IMR-90 (cell line): ENCODE measurements at regions not wholly inside any gene's neighbourhood (a gene's known extent, or its start where the extent isn't known, plus 50 kb on each side); places are given as distances from the start of the nearest gene placed in this dataset.

Source experiments
- ATAC-seq: fragments of 200-7000 bp; cut with Tn5 transposase; 2 replicates; pipeline ENCODE4 v1.9.1; 2020; ENCODE audit warnings: low read depth, mild to moderate bottlenecking, moderate library complexity
- BruUV-seq: library from RNA; stranded (reverse); fragments of 400-500 nt; replicated peaks from 2 replicates; lab custom pipeline; 2021; lab: Mats Ljungman, UMichigan
- CTCF ChIA-PET: fragments of 300-600 bp; formaldehyde crosslinking; extraction: SDS; loops from one replicate; lab custom pipeline; 2021; ENCODE audit warnings: antibody characterized with exemption; lab: Yijun Ruan, JAX
- POLR2A ChIA-PET: fragments of 300-600 bp; sonication (Branson Sonifier 250); formaldehyde crosslinking; loops from one replicate; lab custom pipeline; 2022; ENCODE audit warnings: antibody characterized with exemption; ENCODE audit not compliant: unreplicated experiment; lab: Charles Lee
- DNase-seq: peaks from one replicate; pipeline ENCODE4 v3.0.0; 2013
- H2AFZ ChIP-seq: replicated peaks from 2 replicates; pipeline ENCODE3; 2013; ENCODE audit warnings: low read length, mild to moderate bottlenecking; ENCODE audit not compliant: poor library complexity
- H2AK5ac ChIP-seq: 2 replicates; pipeline ENCODE4 v1.6.1; 2013; ENCODE audit warnings: low read depth, low read length, inconsistent platforms
- H2AK9ac ChIP-seq: replicated peaks from 2 replicates; pipeline ENCODE3; 2013; ENCODE audit warnings: mild to moderate bottlenecking, low read depth, low read length, moderate library complexity; ENCODE audit not compliant: poor library complexity
- H2BK120ac ChIP-seq: 2 replicates; pipeline ENCODE4 v1.6.1; 2013; ENCODE audit warnings: low read depth, low read length, inconsistent platforms
- H2BK15ac ChIP-seq: 3 replicates; pipeline ENCODE4 v1.6.1; 2013; ENCODE audit warnings: low read depth, low read length, inconsistent platforms
- H2BK20ac ChIP-seq: 2 replicates; pipeline ENCODE4 v1.6.1; 2013; ENCODE audit warnings: low read depth, mild to moderate bottlenecking, inconsistent platforms, low read length, moderate library complexity
- H2BK5ac ChIP-seq: 2 replicates; pipeline ENCODE4 v1.6.1; 2013; ENCODE audit warnings: mild to moderate bottlenecking, low read depth, low read length, inconsistent platforms; ENCODE audit not compliant: poor library complexity, severe bottlenecking
- H3K14ac ChIP-seq: replicated peaks from 2 replicates; pipeline ENCODE4 v1.6.1; 2013; ENCODE audit warnings: low read depth, low read length, inconsistent platforms
- H3K18ac ChIP-seq: 2 replicates; pipeline ENCODE4 v1.6.1; 2013; ENCODE audit warnings: low read depth, low read length, control low read depth
- H3K23ac ChIP-seq: 2 replicates; pipeline ENCODE4 v1.6.1; 2013; ENCODE audit warnings: low read depth, low read length, inconsistent platforms
- H3K27ac ChIP-seq: 2 replicates; pipeline ENCODE4 v1.5.1; 2013; ENCODE audit warnings: mild to moderate bottlenecking, control low read depth, low read length; ENCODE audit not compliant: insufficient read depth
- H3K27me3 ChIP-seq: 2 replicates; pipeline ENCODE4 v1.6.1; 2013; ENCODE audit warnings: low read length; ENCODE audit not compliant: control insufficient read depth, insufficient read depth
- H3K36me3 ChIP-seq: 2 replicates; pipeline ENCODE4 v1.6.1; 2013; ENCODE audit warnings: low read length, mixed read lengths; ENCODE audit not compliant: control insufficient read depth, insufficient read depth
- H3K4ac ChIP-seq: 2 replicates; pipeline ENCODE4 v1.6.1; 2013; ENCODE audit warnings: low read depth, low read length, inconsistent platforms
- H3K4me1 ChIP-seq: 2 replicates; pipeline ENCODE4 v1.6.1; 2013; ENCODE audit warnings: low read length, mixed read lengths; ENCODE audit not compliant: control insufficient read depth, insufficient read depth
- H3K4me2 ChIP-seq: 2 replicates; pipeline ENCODE4 v1.6.1; 2013; ENCODE audit warnings: low read depth, mild to moderate bottlenecking, control low read depth, low read length, moderate library complexity
- H3K4me3 ChIP-seq: 2 replicates; pipeline ENCODE4 v1.5.1; 2013; ENCODE audit warnings: low read depth, mild to moderate bottlenecking, control low read depth, low read length, moderate library complexity; ENCODE audit not compliant: insufficient read depth
- H3K56ac ChIP-seq: 2 replicates; pipeline ENCODE4 v1.6.1; 2013; ENCODE audit warnings: low read length, inconsistent platforms; ENCODE audit not compliant: insufficient read depth; ENCODE audit errors: extremely low read depth
- H3K79me1 ChIP-seq, 2 experiments: 2 replicates each; pipeline ENCODE4 v1.6.1; 2013; ENCODE audit warnings: low read length in 2 of 2, inconsistent platforms in 1 of 2, low read depth in 1 of 2
- H3K9ac ChIP-seq: 2 replicates; pipeline ENCODE4 v1.6.1; 2013; ENCODE audit warnings: low read depth, low read length, control low read depth
- H3K9me1 ChIP-seq: 2 replicates; pipeline ENCODE4 v1.6.1; 2013; ENCODE audit warnings: low read length, inconsistent platforms; ENCODE audit not compliant: insufficient read depth
- H3K9me3 ChIP-seq: 2 replicates; pipeline ENCODE4 v1.6.1; 2013; ENCODE audit warnings: low read length; ENCODE audit not compliant: control insufficient read depth, insufficient read depth
- H4K20me1 ChIP-seq: 2 replicates; pipeline ENCODE4 v1.6.1; 2013; ENCODE audit warnings: low read length, inconsistent platforms; ENCODE audit not compliant: insufficient read depth
- H4K5ac ChIP-seq: 2 replicates; pipeline ENCODE4 v1.6.1; 2013; ENCODE audit warnings: mild to moderate bottlenecking, low read depth, low read length, control low read depth
- H4K8ac ChIP-seq, 2 experiments: 2 replicates each; pipeline ENCODE4 v1.6.1; 2013; ENCODE audit warnings: low read depth in 2 of 2, low read length in 2 of 2, control low read depth in 1 of 2, inconsistent platforms in 1 of 2
- H4K91ac ChIP-seq: 2 replicates; pipeline ENCODE4 v1.6.1; 2013; ENCODE audit warnings: low read depth, low read length, inconsistent platforms; ENCODE audit not compliant: insufficient read depth
- CEBPB ChIP-seq: IDR thresholded peaks from 2 replicates; pipeline ENCODE4 v1.6.1; 2012; ENCODE audit warnings: low read depth, low read length, improper control_type of control experiment
- FOS ChIP-seq: fragments of 150-350 bp; IDR thresholded peaks from 2 replicates; pipeline ENCODE4 v1.6.1; 2016; ENCODE audit warnings: low read depth, low read length
- MXI1 ChIP-seq: IDR thresholded peaks from 2 replicates; pipeline ENCODE4 v1.6.1; 2012; ENCODE audit warnings: low read depth, mild to moderate bottlenecking, low read length, moderate library complexity, borderline replicate concordance
- NFE2L2 ChIP-seq: fragments of 150-350 bp; IDR thresholded peaks from 2 replicates; pipeline ENCODE4 v1.6.1; 2016; ENCODE audit warnings: low read depth, mild to moderate bottlenecking, low read length
- POLR2A ChIP-seq: IDR thresholded peaks from 2 replicates; pipeline ENCODE4 v1.6.1; 2012; ENCODE audit warnings: mild to moderate bottlenecking, low read depth, low read length
- RFX5 ChIP-seq: IDR thresholded peaks from 2 replicates; pipeline ENCODE4 v1.8.0; 2012; ENCODE audit warnings: low read depth, mild to moderate bottlenecking, low read length, moderate library complexity
- SMC3 ChIP-seq: fragments of 150-350 bp; IDR thresholded peaks from 2 replicates; pipeline ENCODE4 v1.6.1; 2016; ENCODE audit warnings: low read depth, mild to moderate bottlenecking, antibody characterized with exemption, low read length, moderate library complexity
- WGBS, 2 experiments: methylation state at CpG; one replicate each; pipeline versions ENCODE4 v1.1.5 to v1.1.7; 2013; ENCODE audit warnings: missing lambda C conversion rate in 2 of 2; ENCODE audit not compliant: insufficient read length in 1 of 2; ENCODE audit errors: extremely low coverage in 2 of 2; 5-methylcytosine and 5-hydroxymethylcytosine counted together
- dilution Hi-C: fragments of 300-500 bp; cut with HindIII; formaldehyde crosslinking; loops from one replicate; pipeline ENCODE4 v1.14.3; 2018; ENCODE audit warnings: low sequenced_read_pairs; ENCODE audit not compliant: unreplicated experiment
- in situ Hi-C: fragments of 300-500 bp; cut with MboI; formaldehyde crosslinking; loops from 3 replicates; pipeline ENCODE4 v1.14.3; 2019; ENCODE audit warnings: low sequenced_read_pairs, inconsistent platforms, mixed read lengths
- intact Hi-C: fragments of 100-400 bp; cut with micrococcal nuclease; formaldehyde crosslinking; loops from 2 replicates; pipeline ENCODE4 v1.10.0; 2022
- TF ChIP-seq, protein P1 (sequence below): fragments of 150-350 bp; IDR thresholded peaks from 2 replicates; pipeline ENCODE4 v1.6.1; 2016; ENCODE audit warnings: low read depth, mild to moderate bottlenecking, low read length, moderate library complexity, borderline replicate concordance
- TF ChIP-seq, protein P2 (sequence below): fragments of 150-350 bp; IDR thresholded peaks from 2 replicates; pipeline ENCODE4 v1.6.1; 2017; ENCODE audit warnings: mild to moderate bottlenecking, antibody characterized with exemption, low read length, low read depth
- TF ChIP-seq, protein P3 (sequence below): conservative IDR thresholded peaks from 2 replicates; pipeline ENCODE4 v1.5.1; 2012; ENCODE audit warnings: mild to moderate bottlenecking, low read depth, low read length, improper control_type of control experiment

DNA sequence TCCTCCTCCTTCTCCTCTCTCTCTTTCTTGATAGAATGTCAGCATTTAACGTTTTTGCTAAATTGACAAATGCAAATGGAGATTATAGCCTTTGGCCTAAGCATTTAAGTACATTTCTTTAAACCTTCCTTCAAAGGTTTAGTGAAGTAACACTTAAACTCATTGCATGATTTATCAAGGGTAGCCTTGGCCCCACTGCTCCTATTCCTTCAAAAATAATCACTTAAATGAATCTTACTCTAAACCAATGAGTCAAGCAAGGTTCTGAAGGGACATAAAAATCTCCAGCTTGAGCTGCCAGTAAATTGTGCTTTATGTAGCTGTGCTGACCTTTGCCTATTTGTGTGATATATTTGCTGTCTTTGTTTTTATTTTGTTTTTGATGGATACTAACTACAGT is 358.5 kb upstream of the AKR1E2 start:
- H3K56ac ChIP-seq = no peak overlapping the region
- H4K5ac ChIP-seq = no peak overlapping the region
- CTCF ChIA-PET = no interaction called here
- H2AFZ ChIP-seq = no peak overlapping the region
- no peak for DNase-seq
- peaks cover 3% of the 10 kb centered on the region for H3K4me1 ChIP-seq
- H3K23ac ChIP-seq = no peak overlapping the region
- no peaks in the 10 kb centered on the region for H3K9me3 ChIP-seq
- H3K4me3 ChIP-seq = no peak overlapping the region
- 0 out of 2 replicates have a peak, but pooled peaks cover 3% of the 10 kb centered on the region for H3K9me1 ChIP-seq
- BruUV-seq = no TSS peak
- no peak overlapping the region for H3K4me2 ChIP-seq
- POLR2A ChIA-PET = no interaction called here
- H3K79me1 ChIP-seq = no peaks in the 10 kb centered on the region
- no peaks in the 10 kb centered on the region for H4K20me1 ChIP-seq
- H2AK9ac ChIP-seq = no peak overlapping the region
- H4K8ac ChIP-seq = no peak overlapping the region
- no CpG with 5 or more reads among the region's 1 CpG for WGBS, 2 experiments
- no peak overlapping the region for H4K91ac ChIP-seq
- H3K27ac ChIP-seq = no peak overlapping the region
- H2BK15ac ChIP-seq = no peak overlapping the region
- H3K36me3 ChIP-seq = no peaks in the 10 kb centered on the region
- no peak for ATAC-seq
- in situ Hi-C loops (no loop called here), intact Hi-C loops (no loop called here), dilution Hi-C loops (no loop called here)
- no peak overlapping the region for H3K4ac ChIP-seq
- H3K14ac ChIP-seq = no peak overlapping the region
- TF ChIP-seq FOS (no peak), SMC3 (no peak), RFX5 (no peak), POLR2A (no peak), NFE2L2 (no peak), MXI1 (no peak), CEBPB (no peak)
- TF ChIP-seq, protein P1, sequence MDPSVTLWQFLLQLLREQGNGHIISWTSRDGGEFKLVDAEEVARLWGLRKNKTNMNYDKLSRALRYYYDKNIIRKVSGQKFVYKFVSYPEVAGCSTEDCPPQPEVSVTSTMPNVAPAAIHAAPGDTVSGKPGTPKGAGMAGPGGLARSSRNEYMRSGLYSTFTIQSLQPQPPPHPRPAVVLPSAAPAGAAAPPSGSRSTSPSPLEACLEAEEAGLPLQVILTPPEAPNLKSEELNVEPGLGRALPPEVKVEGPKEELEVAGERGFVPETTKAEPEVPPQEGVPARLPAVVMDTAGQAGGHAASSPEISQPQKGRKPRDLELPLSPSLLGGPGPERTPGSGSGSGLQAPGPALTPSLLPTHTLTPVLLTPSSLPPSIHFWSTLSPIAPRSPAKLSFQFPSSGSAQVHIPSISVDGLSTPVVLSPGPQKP = no peak
- TF ChIP-seq, protein P2, sequence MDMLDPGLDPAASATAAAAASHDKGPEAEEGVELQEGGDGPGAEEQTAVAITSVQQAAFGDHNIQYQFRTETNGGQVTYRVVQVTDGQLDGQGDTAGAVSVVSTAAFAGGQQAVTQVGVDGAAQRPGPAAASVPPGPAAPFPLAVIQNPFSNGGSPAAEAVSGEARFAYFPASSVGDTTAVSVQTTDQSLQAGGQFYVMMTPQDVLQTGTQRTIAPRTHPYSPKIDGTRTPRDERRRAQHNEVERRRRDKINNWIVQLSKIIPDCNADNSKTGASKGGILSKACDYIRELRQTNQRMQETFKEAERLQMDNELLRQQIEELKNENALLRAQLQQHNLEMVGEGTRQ = no peak
- TF ChIP-seq, protein P3, sequence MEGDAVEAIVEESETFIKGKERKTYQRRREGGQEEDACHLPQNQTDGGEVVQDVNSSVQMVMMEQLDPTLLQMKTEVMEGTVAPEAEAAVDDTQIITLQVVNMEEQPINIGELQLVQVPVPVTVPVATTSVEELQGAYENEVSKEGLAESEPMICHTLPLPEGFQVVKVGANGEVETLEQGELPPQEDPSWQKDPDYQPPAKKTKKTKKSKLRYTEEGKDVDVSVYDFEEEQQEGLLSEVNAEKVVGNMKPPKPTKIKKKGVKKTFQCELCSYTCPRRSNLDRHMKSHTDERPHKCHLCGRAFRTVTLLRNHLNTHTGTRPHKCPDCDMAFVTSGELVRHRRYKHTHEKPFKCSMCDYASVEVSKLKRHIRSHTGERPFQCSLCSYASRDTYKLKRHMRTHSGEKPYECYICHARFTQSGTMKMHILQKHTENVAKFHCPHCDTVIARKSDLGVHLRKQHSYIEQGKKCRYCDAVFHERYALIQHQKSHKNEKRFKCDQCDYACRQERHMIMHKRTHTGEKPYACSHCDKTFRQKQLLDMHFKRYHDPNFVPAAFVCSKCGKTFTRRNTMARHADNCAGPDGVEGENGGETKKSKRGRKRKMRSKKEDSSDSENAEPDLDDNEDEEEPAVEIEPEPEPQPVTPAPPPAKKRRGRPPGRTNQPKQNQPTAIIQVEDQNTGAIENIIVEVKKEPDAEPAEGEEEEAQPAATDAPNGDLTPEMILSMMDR = no peak
- no peak overlapping the region for H2BK5ac ChIP-seq
- no peak overlapping the region for H2BK120ac ChIP-seq
- no peak overlapping the region for H3K9ac ChIP-seq
- H2BK20ac ChIP-seq = no peak overlapping the region
- no peaks in the 10 kb centered on the region for H3K27me3 ChIP-seq
- no peak overlapping the region for H3K18ac ChIP-seq
- no peak overlapping the region for H2AK5ac ChIP-seq
